ENCODE measurements at regions not wholly inside any gene's neighbourhood (a gene's known extent, or its start where the extent isn't known, plus 50 kb on each side); places are given as distances from the start of the nearest gene placed in this dataset.

- Mint-ChIP-seq H3K27ac (no peak overlapping the region), H3K27me3 (ENCODE audit: low read depth) (no peaks in the 10 kb centered on the region), H3K9me3 (peaks cover 39% of the 10 kb centered on the region), H3K36me3 (peaks cover 30% of the 10 kb centered on the region), H3K4me3 (no peak overlapping the region), H3K4me1 (no peaks in the 10 kb centered on the region)
- DNase-seq (ENCODE audit: low spot score): no peak
- POLR2A ChIA-PET: no interaction called here
- TF ChIP-seq MYBL2 (CRISPR knock-in tag; IDR thresholded peaks at IDR 0.05) (no peak), MXD4 (CRISPR knock-in tag; IDR thresholded peaks at IDR 0.05; ENCODE audit: borderline replicate concordance) (no peak), EMX1 (CRISPR knock-in tag; IDR thresholded peaks at IDR 0.05) (no peak)
- TF ChIP-seq, protein P1, sequence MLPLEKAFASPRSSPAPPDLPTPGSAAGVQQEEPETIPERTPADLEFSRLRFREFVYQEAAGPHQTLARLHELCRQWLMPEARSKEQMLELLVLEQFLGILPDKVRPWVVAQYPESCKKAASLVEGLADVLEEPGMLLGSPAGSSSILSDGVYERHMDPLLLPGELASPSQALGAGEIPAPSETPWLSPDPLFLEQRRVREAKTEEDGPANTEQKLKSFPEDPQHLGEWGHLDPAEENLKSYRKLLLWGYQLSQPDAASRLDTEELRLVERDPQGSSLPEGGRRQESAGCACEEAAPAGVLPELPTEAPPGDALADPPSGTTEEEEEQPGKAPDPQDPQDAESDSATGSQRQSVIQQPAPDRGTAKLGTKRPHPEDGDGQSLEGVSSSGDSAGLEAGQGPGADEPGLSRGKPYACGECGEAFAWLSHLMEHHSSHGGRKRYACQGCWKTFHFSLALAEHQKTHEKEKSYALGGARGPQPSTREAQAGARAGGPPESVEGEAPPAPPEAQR (CRISPR knock-in tag; IDR thresholded peaks at IDR 0.05): no peak
- CTCF ChIA-PET: no interaction called here
- ATAC-seq: no peak
Observed at GRCh38 chr11:26828288-26828687, 106.4 kb upstream of the SLC5A12 start.

DNA sequence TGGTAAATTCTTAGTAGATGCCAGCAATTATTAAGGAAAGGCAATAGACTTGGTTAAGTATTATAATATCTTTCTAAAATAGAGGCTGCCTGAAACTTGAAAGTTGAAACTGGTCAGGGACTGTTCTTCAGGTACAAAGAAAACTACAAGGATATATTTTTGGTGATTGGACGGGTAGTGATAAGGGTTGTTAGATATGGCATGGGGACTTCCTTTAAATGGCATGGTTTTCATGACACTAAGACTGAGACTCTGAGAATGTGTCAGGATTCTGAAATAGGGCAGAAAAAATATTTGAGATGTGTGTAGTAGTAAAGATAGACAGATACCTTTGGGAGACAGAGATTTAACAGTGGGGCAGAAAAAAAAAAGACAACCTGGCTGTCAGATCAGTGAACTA, 108.4 kb upstream of the SLC5A12 start:
- TF ChIP-seq ATF2 (CRISPR knock-in tag; IDR thresholded peaks at IDR 0.05; ENCODE audit: borderline replicate concordance, low read depth) (no peak), E2F5 (CRISPR knock-in tag; IDR thresholded peaks at IDR 0.05) (no peak), NFATC4 (CRISPR knock-in tag; IDR thresholded peaks at IDR 0.05) (no peak), ZNF263 (CRISPR knock-in tag; IDR thresholded peaks at IDR 0.05; ENCODE audit: low read depth) (no peak)
- Mint-ChIP-seq H3K4me1 (no peaks in the 10 kb centered on the region), H3K27me3 (ENCODE audit: low read depth) (no peaks in the 10 kb centered on the region), H3K36me3 (peaks cover 12% of the 10 kb centered on the region), H3K4me3 (no peak overlapping the region), H3K27ac (no peak overlapping the region), H3K9me3 (peaks cover 20% of the 10 kb centered on the region)
- ChIA-PET POLR2A (no interaction called here), CTCF (no interaction called here)
- ATAC-seq (no peak), DNase-seq (ENCODE audit: low spot score) (no peak)

- H3K27me3 Mint-ChIP-seq (ENCODE audit: low read depth): no peaks in the 10 kb centered on the region
- no peak overlapping the region for H3K4me3 Mint-ChIP-seq
- ChIA-PET CTCF (no interaction called here), POLR2A (no interaction called here)
- no peak for TF ChIP-seq ZNF219 (CRISPR knock-in tag; IDR thresholded peaks at IDR 0.05; ENCODE audit: borderline replicate concordance)
- no peak for TF ChIP-seq TEAD4 (CRISPR knock-in tag; IDR thresholded peaks at IDR 0.05)
- no peak for TF ChIP-seq AFF4 (CRISPR knock-in tag; IDR thresholded peaks at IDR 0.05; ENCODE audit: borderline replicate concordance)
- TF ChIP-seq MYBL2 (CRISPR knock-in tag; IDR thresholded peaks at IDR 0.05): no peak
- TF ChIP-seq EMX1 (CRISPR knock-in tag; IDR thresholded peaks at IDR 0.05): no peak
- no peak for TF ChIP-seq FOXJ3 (CRISPR knock-in tag; IDR thresholded peaks at IDR 0.05; ENCODE audit: borderline replicate concordance)
- no peak for TF ChIP-seq NR2C2 (CRISPR knock-in tag; IDR thresholded peaks at IDR 0.05)
- TF ChIP-seq, protein P2, sequence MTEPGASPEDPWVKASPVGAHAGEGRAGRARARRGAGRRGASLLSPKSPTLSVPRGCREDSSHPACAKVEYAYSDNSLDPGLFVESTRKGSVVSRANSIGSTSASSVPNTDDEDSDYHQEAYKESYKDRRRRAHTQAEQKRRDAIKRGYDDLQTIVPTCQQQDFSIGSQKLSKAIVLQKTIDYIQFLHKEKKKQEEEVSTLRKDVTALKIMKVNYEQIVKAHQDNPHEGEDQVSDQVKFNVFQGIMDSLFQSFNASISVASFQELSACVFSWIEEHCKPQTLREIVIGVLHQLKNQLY (CRISPR knock-in tag; IDR thresholded peaks at IDR 0.05): no peak
- TF ChIP-seq GTF2I (CRISPR knock-in tag; conservative IDR thresholded peaks at IDR 0.05): no peak
- H3K36me3 Mint-ChIP-seq: peaks cover 6% of the 10 kb centered on the region
- DNase-seq (ENCODE audit: low spot score): no peak
- peaks cover 15% of the 10 kb centered on the region for H3K9me3 Mint-ChIP-seq
- no peak for ATAC-seq
- H3K27ac Mint-ChIP-seq: no peak overlapping the region
- H3K4me1 Mint-ChIP-seq: no peaks in the 10 kb centered on the region
Observed at GRCh38 chr11:26830757-26831156, 108.9 kb upstream of the SLC5A12 start.

Data from WTC11 (cell line).